Activated CD4-positive, alpha-beta T cell treated with anti-CD3 and anti-CD28 coated beads, Interleukin-2, amount 50 U/mL, for 16 hours (primary cell): ENCODE measurements at regions not wholly inside any gene's neighbourhood (a gene's known extent, or its start where the extent isn't known, plus 50 kb on each side); places are given as distances from the start of the nearest gene placed in this dataset.

Experiments used
- DNase-seq: peaks from one replicate; pipeline ENCODE4 v3.0.0-alpha.2; 2020

GRCh38 chr9:135326141-135326540 lies 153.4 kb upstream of the PPP1R26 start:
- DNase-seq, result no peak

- no peak for DNase-seq
These were observed 152.9 kb upstream of the PPP1R26 start for GRCh38 chr9:135326633-135327152.

GRCh38 chr9:135328485-135329417 lies 150.8 kb upstream of the PPP1R26 start:
- no peak for DNase-seq

- no peak for DNase-seq
These were observed 149.8 kb upstream of the PPP1R26 start for GRCh38 chr9:135329571-135330306.

DNA sequence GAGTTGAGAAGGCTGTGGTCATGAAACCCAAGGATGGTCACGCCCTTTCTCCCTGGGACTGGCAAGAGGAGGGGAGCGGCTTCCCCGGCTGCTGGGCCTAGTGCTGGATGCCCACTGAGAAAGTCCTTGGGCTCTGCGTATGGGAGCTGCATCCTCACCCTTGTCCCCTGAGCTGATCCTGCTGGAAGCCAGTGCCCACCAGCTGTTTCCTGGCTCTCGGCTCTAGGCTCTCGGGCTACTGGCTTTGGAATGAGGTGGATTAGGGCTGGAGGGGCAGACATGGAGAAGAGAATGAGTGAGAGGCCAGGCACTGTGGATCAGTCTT lies 149.3 kb upstream of the PPP1R26 start:
- no peak for DNase-seq

- no peak for DNase-seq
These were observed 148.6 kb upstream of the PPP1R26 start for GRCh38 chr9:135330685-135331590.

DNA sequence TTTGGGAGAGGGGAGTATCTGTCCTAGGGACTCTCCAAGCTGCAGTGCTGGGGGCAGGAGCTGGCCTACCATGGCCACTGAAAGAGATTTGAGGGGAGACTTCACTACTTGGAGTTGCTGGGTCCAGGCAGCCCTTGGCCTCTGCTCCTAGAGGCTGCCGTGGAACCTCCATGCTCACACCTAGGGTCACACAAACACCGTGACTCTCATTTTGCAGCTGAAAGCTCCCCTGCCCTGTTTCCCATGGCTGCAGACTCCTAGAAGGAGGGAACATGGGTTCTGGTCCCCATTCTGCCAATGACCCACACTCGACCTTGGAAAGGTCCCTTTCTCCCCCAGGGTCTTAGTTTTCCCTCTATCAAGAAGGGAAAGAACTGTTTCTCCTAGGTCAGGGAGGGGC lies 147.1 kb upstream of the PPP1R26 start:
- no peak for DNase-seq

GRCh38 chr9:135332979-135333748 lies 146.4 kb upstream of the PPP1R26 start:
- no peak for DNase-seq

DNA sequence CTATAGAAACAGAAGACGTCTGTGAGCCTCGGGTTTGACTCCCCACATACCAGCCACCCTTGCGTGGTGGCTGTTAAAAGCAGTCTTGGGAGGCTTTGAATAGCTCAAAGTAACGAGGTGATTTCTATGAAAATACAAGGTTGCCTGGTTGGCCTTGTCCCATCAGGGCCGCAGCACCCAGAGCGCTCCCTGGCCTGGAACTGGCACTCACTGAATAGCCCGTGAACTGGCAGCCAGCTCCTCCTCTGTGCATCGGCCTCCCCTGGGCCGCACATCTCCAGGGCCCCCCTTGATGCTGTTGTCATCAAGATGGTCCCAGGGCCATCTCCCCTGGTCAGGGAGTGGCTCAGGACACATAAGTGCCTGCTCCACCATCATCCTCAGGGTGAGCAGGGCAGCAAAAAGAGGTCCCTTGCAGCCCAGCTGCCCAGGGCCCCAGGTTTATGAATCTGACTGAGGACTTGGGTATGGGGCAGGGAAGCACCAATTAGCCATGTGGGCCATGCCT lies 144.6 kb upstream of the PPP1R26 start:
- no peak for DNase-seq

DNA sequence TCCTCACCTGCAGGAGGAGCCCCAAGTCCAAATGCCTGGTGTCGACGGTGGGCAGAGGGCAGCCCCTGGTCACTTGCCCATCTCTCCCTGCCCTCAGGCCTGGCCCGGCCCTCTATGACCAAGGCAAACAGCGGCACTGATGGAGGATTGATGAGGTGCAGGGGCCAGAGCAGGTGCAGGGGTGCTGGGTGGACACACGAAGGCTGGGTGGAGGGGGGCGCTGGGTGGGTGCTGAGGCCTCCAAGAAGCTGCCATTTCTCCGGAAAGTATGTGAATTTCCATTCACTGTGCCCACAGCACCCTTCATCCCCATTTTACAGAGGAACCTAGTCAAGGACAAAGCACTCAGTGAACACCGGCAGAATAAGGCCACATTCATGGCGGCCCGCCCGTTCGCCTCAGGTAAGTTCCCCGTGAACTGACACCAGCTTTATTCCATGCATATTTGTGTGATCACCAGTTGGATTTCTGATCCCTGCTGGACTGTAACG lies 143.8 kb upstream of the PPP1R26 start:
- DNase-seq, result no peak

- DNase-seq, result no peak
These were observed 142.7 kb upstream of the PPP1R26 start for GRCh38 chr9:135336722-135337527.

- DNase-seq, result no peak
These were observed 141.0 kb upstream of the PPP1R26 start for GRCh38 chr9:135338546-135338945.

- DNase-seq, result no peak
These were observed 140.1 kb upstream of the PPP1R26 start for GRCh38 chr9:135339378-135339973.

DNA sequence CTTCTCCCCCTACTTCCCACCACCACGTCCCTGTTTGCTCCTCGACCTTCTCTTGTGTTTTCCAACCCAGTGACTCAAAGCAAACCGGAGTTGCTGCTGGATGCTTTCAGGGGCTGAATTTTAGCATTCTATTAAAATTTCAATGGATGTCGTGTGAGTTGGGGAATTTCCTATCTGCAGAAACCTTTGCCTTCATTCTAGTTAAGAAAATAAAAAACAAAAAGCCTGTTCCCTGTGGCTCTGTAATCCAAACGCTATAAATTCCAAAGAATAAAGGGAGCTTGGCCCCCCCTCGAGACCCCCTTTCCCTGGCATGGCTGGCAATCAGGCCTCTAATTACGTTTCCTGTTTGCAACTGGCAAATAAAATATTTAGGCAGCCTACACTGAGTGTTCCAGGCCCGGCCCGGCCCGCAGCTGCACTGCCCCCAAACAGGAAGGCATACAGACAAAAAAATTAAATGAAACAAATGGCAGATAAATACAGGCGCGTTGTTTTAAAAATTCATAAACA lies 139.4 kb upstream of the PPP1R26 start:
- DNase-seq, result no peak

- no peak for DNase-seq
These were observed 138.7 kb upstream of the PPP1R26 start for GRCh38 chr9:135340726-135341475.

DNA sequence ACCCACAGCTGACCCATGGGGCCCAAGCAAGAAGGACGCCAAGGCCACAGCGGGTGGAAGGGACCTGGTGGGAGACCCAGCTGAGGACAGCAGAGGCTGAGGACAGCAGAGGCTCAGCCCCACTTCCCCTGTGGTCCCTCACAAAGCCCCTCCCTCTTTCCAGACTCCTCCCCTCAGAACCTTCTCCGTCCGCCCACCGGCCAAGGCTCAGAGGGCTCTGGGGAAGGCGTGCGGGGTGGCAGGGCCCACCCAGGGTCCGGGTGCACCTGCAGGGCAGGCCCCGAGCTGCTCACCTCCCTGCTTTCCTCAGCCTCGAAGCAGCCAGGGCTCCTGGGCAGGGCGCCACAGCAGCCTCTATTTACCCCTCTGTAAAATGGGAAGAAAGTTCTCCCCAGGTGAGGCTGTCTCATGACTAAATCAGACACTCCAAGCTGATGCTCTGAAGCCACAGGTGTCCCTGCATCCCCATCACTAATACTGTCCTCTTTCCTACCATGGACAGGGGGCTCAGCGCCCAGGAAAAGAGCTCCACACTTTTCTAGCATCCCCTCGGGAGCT lies 137.9 kb upstream of the PPP1R26 start:
- DNase-seq, result no peak

DNA sequence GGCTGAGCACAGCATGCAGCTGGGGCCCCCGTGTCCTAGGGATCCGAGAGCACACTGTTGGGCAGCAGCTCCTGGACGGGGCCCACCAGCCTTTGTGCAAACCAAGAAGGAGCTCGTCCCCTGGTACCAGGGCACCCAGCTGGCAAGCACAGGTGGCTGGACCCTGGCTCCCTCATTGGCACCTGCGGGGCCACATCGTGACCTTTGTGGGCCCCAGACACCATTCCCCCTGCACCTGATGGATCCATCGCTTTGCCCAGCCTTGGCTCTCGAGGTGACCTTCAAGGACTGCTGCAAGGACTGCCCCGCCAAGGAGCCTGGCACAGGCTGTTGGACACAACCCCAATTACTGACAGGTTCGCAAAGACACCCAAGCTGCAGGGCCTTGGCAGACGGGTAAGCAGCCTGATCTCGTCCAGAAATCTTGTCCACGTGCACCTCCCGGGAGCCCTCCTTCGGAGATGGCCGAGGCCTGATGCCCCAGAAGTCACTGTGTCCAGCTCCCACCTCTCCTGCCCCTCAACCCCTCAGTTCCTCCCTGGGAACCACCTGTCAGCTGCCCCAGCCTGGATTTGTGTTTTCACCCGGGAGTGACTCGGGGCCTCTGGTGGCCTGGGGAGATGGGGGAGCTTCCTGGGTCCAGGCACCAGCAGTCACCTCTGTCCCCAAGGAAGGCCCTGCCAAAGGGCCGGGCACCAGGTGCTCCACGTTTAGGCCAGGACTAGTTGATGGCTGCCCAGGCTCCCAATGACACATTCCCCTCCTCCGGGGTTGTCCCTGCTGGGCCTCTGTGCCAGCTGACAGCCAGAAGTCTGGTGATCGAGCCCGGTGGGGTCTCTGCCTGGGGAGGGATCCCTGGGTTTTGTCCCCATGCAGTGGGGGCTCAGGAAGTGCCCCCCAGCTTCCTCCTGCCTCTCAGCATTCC lies 137.1 kb upstream of the PPP1R26 start:
- no peak for DNase-seq

DNA sequence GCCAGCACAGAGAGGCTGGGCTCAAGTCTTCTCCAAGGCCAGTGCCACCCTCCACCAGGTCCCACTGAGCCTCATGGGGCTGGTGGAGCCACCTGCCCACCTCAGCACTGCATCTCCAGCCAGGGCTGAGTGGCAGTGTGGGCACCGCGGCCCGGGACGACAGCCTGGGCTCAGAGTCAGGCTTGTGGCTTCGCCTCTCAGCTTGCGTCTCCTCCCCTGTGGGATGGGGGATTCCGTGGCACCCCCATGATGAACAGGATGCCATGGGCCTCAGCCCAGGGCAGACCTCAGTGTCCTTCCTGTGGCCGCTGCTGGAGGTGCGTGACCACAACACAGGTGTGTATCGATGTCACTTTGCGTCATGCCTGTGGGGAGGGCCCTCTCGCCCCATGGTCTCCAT lies 136.4 kb upstream of the PPP1R26 start:
- no peak for DNase-seq
